Ishikawa (cell line): ENCODE measurements at regions not wholly inside any gene's neighbourhood (a gene's known extent, or its start where the extent isn't known, plus 50 kb on each side); places are given as distances from the start of the nearest gene placed in this dataset.

ENCODE experiments used
- CEBPB ChIP-seq: IDR thresholded peaks from 2 replicates; pipeline ENCODE4 v1.6.1; 2012
- CREB1 ChIP-seq: IDR thresholded peaks from 2 replicates; pipeline ENCODE4 v1.6.1; 2012; ENCODE audit warnings: low read depth
- EGR1 ChIP-seq: IDR thresholded peaks from 2 replicates; pipeline ENCODE4 v1.6.1; 2012
- RAD21 ChIP-seq: IDR thresholded peaks from 2 replicates; pipeline ENCODE4 v1.6.1; 2012; ENCODE audit warnings: low read depth
- TAF1 ChIP-seq: IDR thresholded peaks from 2 replicates; pipeline ENCODE4 v1.6.1; 2012; ENCODE audit warnings: low read depth, mild to moderate bottlenecking
- TEAD4 ChIP-seq: IDR thresholded peaks from 2 replicates; pipeline ENCODE4 v1.6.1; 2012
- YY1 ChIP-seq: IDR thresholded peaks from 2 replicates; pipeline ENCODE4 v1.6.1; 2012; ENCODE audit warnings: low read depth
- TF ChIP-seq, protein P1 (sequence below): IDR thresholded peaks from 2 replicates; pipeline ENCODE4 v1.6.1; 2012; ENCODE audit warnings: low read depth, mild to moderate bottlenecking

DNA sequence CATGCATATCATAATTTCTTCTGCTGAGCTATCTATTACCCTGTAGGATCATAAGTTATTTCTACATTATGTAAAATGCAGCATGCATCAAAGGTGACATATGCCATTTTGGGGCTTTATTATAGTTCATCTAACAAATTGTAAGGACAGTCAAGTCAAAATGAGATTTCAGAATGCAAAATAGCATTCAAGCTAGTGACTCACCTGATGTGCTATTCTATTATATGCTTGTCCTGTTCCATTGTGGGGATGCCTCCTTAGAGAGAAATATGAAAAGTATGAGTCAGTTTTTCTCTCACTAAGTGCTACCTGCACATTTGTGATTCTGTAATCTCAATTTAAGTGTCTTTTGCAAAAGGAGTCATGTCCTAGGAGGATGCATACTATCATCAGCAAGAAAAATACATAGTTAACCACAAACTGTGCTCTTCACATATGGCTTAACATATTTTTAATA, 647.0 kb upstream of the PCDH10 start:
- TF ChIP-seq TAF1 (no peak), RAD21 (no peak), CEBPB (no peak), EGR1 (no peak), YY1 (no peak), CREB1 (no peak), TEAD4 (no peak)
- TF ChIP-seq, protein P1, sequence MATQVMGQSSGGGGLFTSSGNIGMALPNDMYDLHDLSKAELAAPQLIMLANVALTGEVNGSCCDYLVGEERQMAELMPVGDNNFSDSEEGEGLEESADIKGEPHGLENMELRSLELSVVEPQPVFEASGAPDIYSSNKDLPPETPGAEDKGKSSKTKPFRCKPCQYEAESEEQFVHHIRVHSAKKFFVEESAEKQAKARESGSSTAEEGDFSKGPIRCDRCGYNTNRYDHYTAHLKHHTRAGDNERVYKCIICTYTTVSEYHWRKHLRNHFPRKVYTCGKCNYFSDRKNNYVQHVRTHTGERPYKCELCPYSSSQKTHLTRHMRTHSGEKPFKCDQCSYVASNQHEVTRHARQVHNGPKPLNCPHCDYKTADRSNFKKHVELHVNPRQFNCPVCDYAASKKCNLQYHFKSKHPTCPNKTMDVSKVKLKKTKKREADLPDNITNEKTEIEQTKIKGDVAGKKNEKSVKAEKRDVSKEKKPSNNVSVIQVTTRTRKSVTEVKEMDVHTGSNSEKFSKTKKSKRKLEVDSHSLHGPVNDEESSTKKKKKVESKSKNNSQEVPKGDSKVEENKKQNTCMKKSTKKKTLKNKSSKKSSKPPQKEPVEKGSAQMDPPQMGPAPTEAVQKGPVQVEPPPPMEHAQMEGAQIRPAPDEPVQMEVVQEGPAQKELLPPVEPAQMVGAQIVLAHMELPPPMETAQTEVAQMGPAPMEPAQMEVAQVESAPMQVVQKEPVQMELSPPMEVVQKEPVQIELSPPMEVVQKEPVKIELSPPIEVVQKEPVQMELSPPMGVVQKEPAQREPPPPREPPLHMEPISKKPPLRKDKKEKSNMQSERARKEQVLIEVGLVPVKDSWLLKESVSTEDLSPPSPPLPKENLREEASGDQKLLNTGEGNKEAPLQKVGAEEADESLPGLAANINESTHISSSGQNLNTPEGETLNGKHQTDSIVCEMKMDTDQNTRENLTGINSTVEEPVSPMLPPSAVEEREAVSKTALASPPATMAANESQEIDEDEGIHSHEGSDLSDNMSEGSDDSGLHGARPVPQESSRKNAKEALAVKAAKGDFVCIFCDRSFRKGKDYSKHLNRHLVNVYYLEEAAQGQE = no peak
